ENCODE measurements at regions not wholly inside any gene's neighbourhood (a gene's known extent, or its start where the extent isn't known, plus 50 kb on each side); places are given as distances from the start of the nearest gene placed in this dataset.
"Not testable (repeated sequence)": the region's sequence is repeated elsewhere in the genome, so short reads cannot be mapped to it uniquely, and the experiment has no call there.

DNA sequence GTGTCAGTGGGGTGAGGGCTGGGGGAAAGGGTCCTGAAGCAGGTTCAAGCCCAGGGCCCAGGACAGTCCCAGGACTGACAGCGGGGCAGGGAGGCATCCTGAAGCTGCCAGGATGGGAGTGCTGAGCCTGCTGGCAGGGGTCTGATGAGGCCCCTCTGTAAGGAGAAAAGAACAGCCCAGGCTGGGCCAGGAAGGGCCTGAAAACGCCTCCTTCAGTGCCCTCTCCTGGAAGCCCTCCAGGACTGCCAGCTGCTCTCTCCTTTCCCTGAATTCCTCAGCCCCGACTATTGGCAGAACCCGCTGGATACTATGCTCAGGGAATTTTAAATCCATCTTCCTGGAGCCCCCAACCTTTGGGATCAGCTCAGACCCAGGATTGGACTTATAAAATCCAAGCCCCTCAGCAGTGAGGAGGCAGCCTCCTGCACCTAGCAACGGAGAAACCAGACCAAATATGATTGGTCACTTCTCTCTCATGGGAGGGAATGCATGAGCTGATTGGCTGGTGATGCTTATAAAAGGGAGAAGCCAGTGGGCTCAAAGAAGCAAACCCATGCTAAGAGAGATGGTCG is 203.5 kb upstream of the LINGO1 start:
- Histone ChIP-seq H3K4me3 (replicated peaks in 1 of 3) (no peak overlapping the region), H3K36me3 (no peaks in the 10 kb centered on the region), H3K27ac (no peak overlapping the region), H3K27me3 (no peaks in the 10 kb centered on the region), H3K4me1 (peaks cover 4 to 10% of the 10 kb centered on the region in 2 donors), H3K9me3 (no peaks in the 10 kb centered on the region)
- TF ChIP-seq POLR2A (IDR thresholded peaks at IDR 0.05), result no peak
- TF ChIP-seq, protein P1, sequence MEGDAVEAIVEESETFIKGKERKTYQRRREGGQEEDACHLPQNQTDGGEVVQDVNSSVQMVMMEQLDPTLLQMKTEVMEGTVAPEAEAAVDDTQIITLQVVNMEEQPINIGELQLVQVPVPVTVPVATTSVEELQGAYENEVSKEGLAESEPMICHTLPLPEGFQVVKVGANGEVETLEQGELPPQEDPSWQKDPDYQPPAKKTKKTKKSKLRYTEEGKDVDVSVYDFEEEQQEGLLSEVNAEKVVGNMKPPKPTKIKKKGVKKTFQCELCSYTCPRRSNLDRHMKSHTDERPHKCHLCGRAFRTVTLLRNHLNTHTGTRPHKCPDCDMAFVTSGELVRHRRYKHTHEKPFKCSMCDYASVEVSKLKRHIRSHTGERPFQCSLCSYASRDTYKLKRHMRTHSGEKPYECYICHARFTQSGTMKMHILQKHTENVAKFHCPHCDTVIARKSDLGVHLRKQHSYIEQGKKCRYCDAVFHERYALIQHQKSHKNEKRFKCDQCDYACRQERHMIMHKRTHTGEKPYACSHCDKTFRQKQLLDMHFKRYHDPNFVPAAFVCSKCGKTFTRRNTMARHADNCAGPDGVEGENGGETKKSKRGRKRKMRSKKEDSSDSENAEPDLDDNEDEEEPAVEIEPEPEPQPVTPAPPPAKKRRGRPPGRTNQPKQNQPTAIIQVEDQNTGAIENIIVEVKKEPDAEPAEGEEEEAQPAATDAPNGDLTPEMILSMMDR (IDR thresholded peaks at IDR 0.05), result no peak
- intact Hi-C loops (cut with DNase I), result no loop called here
- WGBS, 2 donors, result 59 to 72% methylated on average over 6 of the region's 6 CpGs
- DNase-seq, result no peak

DNA sequence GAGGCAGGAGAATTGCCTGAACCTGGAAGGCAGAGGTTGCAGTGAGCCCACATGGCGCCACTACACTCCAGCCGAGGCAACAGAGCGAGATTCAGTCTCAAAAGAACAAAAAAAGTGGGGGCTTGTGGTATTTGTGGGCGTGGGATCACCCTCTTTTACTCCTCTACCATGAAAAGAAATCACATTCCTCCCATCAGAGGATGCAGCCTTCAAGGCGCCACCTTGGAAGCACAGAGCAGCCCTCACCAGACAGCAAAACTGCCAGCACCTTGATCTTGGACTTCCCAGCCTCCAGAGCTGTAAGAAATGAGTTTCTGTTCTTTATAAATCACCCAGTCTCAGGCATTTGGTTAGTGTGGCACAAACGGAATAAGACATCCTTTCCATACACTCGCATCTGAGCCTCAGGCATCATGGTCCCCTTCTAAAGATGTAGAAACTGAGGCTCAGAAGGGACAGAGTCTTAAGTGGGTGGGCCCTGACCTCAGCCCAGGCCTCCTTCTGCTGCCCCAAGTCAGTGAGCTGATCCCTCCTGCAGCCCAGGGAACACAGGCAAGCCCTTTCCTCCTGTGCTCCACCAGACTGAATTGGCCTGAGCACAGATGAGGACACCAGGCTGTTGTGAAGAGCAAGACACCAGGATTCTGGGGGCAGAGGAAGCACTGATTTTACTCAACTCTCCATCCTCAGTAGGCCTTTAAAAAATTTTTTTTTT is 201.7 kb upstream of the LINGO1 start:
- Histone ChIP-seq H3K36me3 (no peaks in the 10 kb centered on the region), H3K9me3 (no peaks in the 10 kb centered on the region), H3K4me3 (replicated peaks in 1 of 3) (no peak overlapping the region), H3K4me1 (no peaks in the 10 kb centered on the region), H3K27me3 (no peaks in the 10 kb centered on the region), H3K27ac (no peak overlapping the region)
- TF ChIP-seq, protein P1 (IDR thresholded peaks at IDR 0.05), result no peak
- no peak for TF ChIP-seq POLR2A (IDR thresholded peaks at IDR 0.05)
- intact Hi-C loops (cut with DNase I), result no loop called here
- 92 to 95% methylated on average over 7 of the region's 7 CpGs for WGBS, 2 donors
- DNase-seq, result no peak

DNA sequence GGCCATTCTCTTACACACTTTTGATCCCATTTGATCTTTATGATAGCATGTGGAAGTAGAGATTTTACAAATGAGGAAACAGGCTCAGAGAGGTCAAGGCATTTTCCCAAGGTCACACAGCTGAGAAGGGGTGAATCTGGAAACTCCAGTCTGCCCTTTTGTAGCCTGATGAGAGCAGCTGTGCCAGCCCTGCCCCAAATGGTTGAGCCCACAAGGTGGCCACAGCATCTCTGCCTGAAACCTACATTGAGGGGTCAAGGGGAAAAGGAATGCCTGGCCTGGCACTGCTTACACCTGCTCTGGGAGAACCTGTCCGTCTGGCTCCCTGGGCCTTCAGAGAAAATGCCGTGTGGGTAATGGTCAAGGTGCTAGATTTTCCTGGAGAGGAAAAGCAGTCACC is 200.2 kb upstream of the LINGO1 start:
- TF ChIP-seq, protein P1 (IDR thresholded peaks at IDR 0.05), result no peak
- no peak for TF ChIP-seq POLR2A (IDR thresholded peaks at IDR 0.05)
- Histone ChIP-seq H3K4me3 (replicated peaks in 1 of 3) (no peak overlapping the region), H3K27ac (no peak overlapping the region), H3K27me3 (no peaks in the 10 kb centered on the region), H3K9me3 (no peaks in the 10 kb centered on the region), H3K4me1 (no peaks in the 10 kb centered on the region), H3K36me3 (no peaks in the 10 kb centered on the region)
- intact Hi-C loops (cut with DNase I), result no loop called here
- no peak for DNase-seq
- 47 to 63% methylated on average over 2 of the region's 2 CpGs for WGBS, 2 donors

DNA sequence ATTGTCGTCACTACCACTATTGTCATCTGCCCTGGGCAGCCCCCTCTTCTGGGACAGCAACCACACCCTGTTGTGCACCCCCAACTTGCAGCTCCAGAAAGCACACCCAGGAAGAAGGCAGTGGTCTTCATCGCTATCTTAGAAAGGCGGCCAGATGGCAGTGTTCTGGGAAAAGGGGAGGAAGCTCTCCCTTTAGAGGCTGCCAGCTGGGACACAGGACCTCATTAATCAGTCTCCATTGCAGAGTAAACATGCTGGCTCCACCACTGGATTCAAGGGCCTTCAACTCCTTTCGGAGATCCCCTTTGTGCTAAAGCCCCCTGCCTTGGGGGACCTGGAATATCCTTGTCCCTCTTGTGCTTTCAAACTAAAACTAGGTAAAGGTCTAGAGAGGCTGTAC is 199.3 kb upstream of the LINGO1 start:
- intact Hi-C loops (cut with DNase I), result no loop called here
- Histone ChIP-seq H3K9me3 (no peaks in the 10 kb centered on the region), H3K4me3 (replicated peaks in 1 of 3) (no peak overlapping the region), H3K27me3 (no peaks in the 10 kb centered on the region), H3K4me1 (no peaks in the 10 kb centered on the region), H3K27ac (no peak overlapping the region), H3K36me3 (no peaks in the 10 kb centered on the region)
- no peak for DNase-seq
- TF ChIP-seq, protein P1 (IDR thresholded peaks at IDR 0.05), result no peak
- no peak for TF ChIP-seq POLR2A (IDR thresholded peaks at IDR 0.05)
- WGBS, 2 donors, result 76 to 95% methylated on average over 4 of the region's 4 CpGs

DNA sequence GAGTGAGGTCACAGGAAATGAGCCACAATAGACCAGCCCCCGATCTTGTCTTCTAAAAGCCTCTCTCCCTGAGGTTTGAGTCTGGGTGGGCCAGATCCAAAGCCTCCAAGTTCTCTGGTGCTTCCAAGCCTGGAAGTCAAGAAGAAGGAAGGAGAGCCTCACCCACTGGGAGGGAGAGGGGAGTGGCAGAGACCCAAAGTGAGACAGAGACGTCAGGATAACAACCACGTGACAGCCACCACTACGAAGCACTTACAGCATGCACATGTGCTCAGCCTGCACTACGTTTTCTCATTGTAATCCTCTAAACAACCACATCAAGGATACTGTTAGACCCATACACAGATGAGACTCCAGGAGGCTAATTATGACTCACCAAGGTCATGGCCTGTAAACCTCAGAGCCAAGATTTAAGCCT is 197.3 kb upstream of the LINGO1 start:
- Histone ChIP-seq H3K4me1 (no peaks in the 10 kb centered on the region), H3K27ac (no peak overlapping the region), H3K27me3 (no peaks in the 10 kb centered on the region), H3K4me3 (replicated peaks in 1 of 3) (no peak overlapping the region), H3K36me3 (no peaks in the 10 kb centered on the region), H3K9me3 (no peaks in the 10 kb centered on the region)
- 48 to 80% methylated on average over 5 of the region's 5 CpGs for WGBS, 2 donors
- DNase-seq, result no peak
- intact Hi-C loops (cut with DNase I), result no loop called here
- TF ChIP-seq, protein P1 (IDR thresholded peaks at IDR 0.05), result no peak
- no peak for TF ChIP-seq POLR2A (IDR thresholded peaks at IDR 0.05)

DNA sequence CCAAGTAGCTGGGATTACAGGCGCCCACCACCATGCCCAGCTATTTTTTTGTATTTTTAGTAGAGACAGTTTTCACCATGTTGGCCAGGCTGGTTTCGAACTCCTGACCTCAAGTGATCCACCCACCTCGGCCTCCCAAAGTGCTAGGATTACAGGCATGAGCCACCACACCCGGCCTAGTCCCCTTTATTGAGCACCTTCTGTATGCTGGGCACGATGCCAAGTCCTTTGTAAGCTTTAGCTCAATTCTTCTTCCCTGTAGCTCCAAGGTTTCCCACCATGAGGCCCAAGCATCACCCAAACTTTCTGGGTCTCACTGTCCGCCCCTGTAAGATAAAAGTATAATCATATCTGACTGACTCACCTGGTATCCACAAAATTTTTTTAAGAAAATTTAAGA is 196.6 kb upstream of the LINGO1 start:
- intact Hi-C loops (cut with DNase I); H3K9me3 ChIP-seq: not testable (repeated sequence)
- WGBS, 2 donors, result 90% methylated on average over 6 of the region's 6 CpGs

More for the DNA sequence above, 196.6 kb upstream of the LINGO1 start:
- not testable (repeated sequence) for H3K27me3 ChIP-seq; H3K4me1 ChIP-seq; H3K36me3 ChIP-seq; DNase-seq; H3K4me3 ChIP-seq (replicated peaks in 1 of 3); H3K27ac ChIP-seq

Measured in thyroid gland (tissue), 4 donors.